GM12878 (cell line): ENCODE measurements at regions not wholly inside any gene's neighbourhood (a gene's known extent, or its start where the extent isn't known, plus 50 kb on each side); places are given as distances from the start of the nearest gene placed in this dataset.

Experiments
- ATAC-seq: fragments of 200-7000 bp; cut with Tn5 transposase; 3 replicates; pipeline ENCODE4 v1.9.1; 2020; ENCODE audit warnings: mild to moderate bottlenecking, moderate library complexity
- BruUV-seq: library from RNA; stranded (reverse); fragments of 400-500 nt; replicated peaks from 2 replicates; lab custom pipeline; 2021; lab: Mats Ljungman, UMichigan
- CTCF ChIA-PET: fragments of 300-600 bp; sonication (Branson Sonifier 250); formaldehyde crosslinking; extraction: SDS; loops from one replicate; lab custom pipeline; 2021; ENCODE audit warnings: inconsistent platforms; lab: Yijun Ruan, JAX
- POLR2A ChIA-PET: fragments of 350-600 bp; formaldehyde crosslinking; extraction: SDS; loops from one replicate; lab custom pipeline; 2021; ENCODE audit warnings: inconsistent platforms; lab: Charles Lee
- RAD21 ChIA-PET: fragments of 300-600 bp; sonication (Branson Sonifier 250); formaldehyde crosslinking; loops from one replicate; lab custom pipeline; 2023; ENCODE audit warnings: antibody characterized with exemption; ENCODE audit not compliant: unreplicated experiment; lab: Charles Lee
- SMC1A ChIA-PET: fragments of 300-600 bp; sonication (Branson Sonifier 250); formaldehyde crosslinking; loops from one replicate; lab custom pipeline; 2023; ENCODE audit not compliant: unreplicated experiment, uncharacterized antibody; lab: Charles Lee
- DNase-seq: peaks from one replicate; pipeline ENCODE4 v3.0.0-alpha.2; 2011; ENCODE audit warnings: low read depth, low spot score
- FAIRE-seq: peaks from 3 replicates; lab custom pipeline; 2011; peaks lifted over from hg19 to GRCh38; lab: Jason Lieb, UNC
- H2AFZ ChIP-seq: 2 replicates; pipeline ENCODE4 v1.6.0; 2011; ENCODE audit warnings: low read depth, low read length, control low read depth; ENCODE audit not compliant: control insufficient read depth
- H3K27ac ChIP-seq: 2 replicates; pipeline ENCODE4 v1.5.1; 2011; ENCODE audit warnings: control low read depth; ENCODE audit not compliant: control insufficient read depth, insufficient read depth
- H3K27me3 ChIP-seq, 2 experiments: replicated peaks in 1 of 2; 2 replicates each; pipeline versions ENCODE4 v1.6.0 to v1.6.1; 2011; ENCODE audit warnings: low read length in 1 of 2; ENCODE audit not compliant: control insufficient read depth in 2 of 2, insufficient read depth in 2 of 2
- H3K36me3 ChIP-seq, 2 experiments: 2 replicates each; pipeline ENCODE4 v1.5.1; 2011; ENCODE audit warnings: low read length in 1 of 2; ENCODE audit not compliant: control insufficient read depth in 2 of 2, insufficient read depth in 2 of 2
- H3K4me1 ChIP-seq: 2 replicates; pipeline ENCODE4 v1.6.1; 2011; ENCODE audit warnings: mild to moderate bottlenecking, low read length, moderate library complexity, mixed read lengths; ENCODE audit not compliant: control insufficient read depth, insufficient read depth
- H3K4me2 ChIP-seq: 2 replicates; pipeline ENCODE4 v1.6.0; 2011; ENCODE audit warnings: control low read depth; ENCODE audit not compliant: control insufficient read depth, insufficient read depth
- H3K4me3 ChIP-seq: fragments of 200-600 bp; sonication (generic); 2 replicates; pipeline ENCODE4 v1.5.1; 2016
- H3K79me2 ChIP-seq: 2 replicates; pipeline ENCODE4 v1.6.0; 2011; ENCODE audit warnings: low read length; ENCODE audit not compliant: control insufficient read depth, insufficient read depth
- H3K9ac ChIP-seq: 2 replicates; pipeline ENCODE4 v1.8.0; 2011; ENCODE audit warnings: low read length, control low read depth, mixed read lengths; ENCODE audit not compliant: control insufficient read depth, insufficient read depth
- H3K9me3 ChIP-seq: replicated peaks from 3 replicates; pipeline ENCODE4 v1.5.1; 2011; ENCODE audit warnings: mild to moderate bottlenecking, low read length; ENCODE audit not compliant: control insufficient read depth, insufficient read depth
- H4K20me1 ChIP-seq: 2 replicates; pipeline ENCODE4 v1.6.0; 2011; ENCODE audit not compliant: control insufficient read depth, insufficient read depth
- BMI1 ChIP-seq: fragments of 450-650 bp; IDR thresholded peaks from 2 replicates; pipeline ENCODE4 v1.6.1; 2016; ENCODE audit warnings: mild to moderate bottlenecking, moderate library complexity, borderline replicate concordance
- CREB1 ChIP-seq: IDR thresholded peaks from 2 replicates; pipeline ENCODE4 v1.6.1; 2012; ENCODE audit warnings: low read depth, mild to moderate bottlenecking, inconsistent platforms
- E2F4 ChIP-seq: IDR thresholded peaks from 2 replicates; pipeline ENCODE4 v1.6.1; 2012; ENCODE audit warnings: low read depth, low read length, improper control_type of control experiment
- ELK1 ChIP-seq: IDR thresholded peaks from 2 replicates; pipeline ENCODE4 v1.6.1; 2012; ENCODE audit warnings: low read depth, low read length, improper control_type of control experiment
- KLF5 ChIP-seq: fragments of 450-650 bp; IDR thresholded peaks from 2 replicates; pipeline ENCODE4 v1.6.1; 2014; ENCODE audit warnings: mild to moderate bottlenecking; ENCODE audit not compliant: partially characterized antibody
- MTA2 ChIP-seq: fragments of 450-650 bp; IDR thresholded peaks from 2 replicates; pipeline ENCODE4 v1.6.1; 2016; ENCODE audit warnings: low read depth, mild to moderate bottlenecking, moderate library complexity
- NR2C1 ChIP-seq: fragments of 450-650 bp; IDR thresholded peaks from 2 replicates; pipeline ENCODE4 v1.6.1; 2017; ENCODE audit warnings: antibody characterized with exemption, mild to moderate bottlenecking, moderate library complexity
- RELA ChIP-seq: fragments of 450-650 bp; IDR thresholded peaks from 2 replicates; pipeline ENCODE4 v1.8.0; 2014; ENCODE audit warnings: borderline replicate concordance; ENCODE audit not compliant: partially characterized antibody
- WGBS: methylation state at CpG from one replicate; pipeline ENCODE4 v1.1.6; 2016; ENCODE audit warnings: low lambda C conversion rate; ENCODE audit not compliant: insufficient replicate concordance, insufficient coverage; ENCODE audit errors: missing lambda C conversion rate; 5-methylcytosine and 5-hydroxymethylcytosine counted together
- in situ Hi-C: fragments of 300-500 bp; cut with MboI; formaldehyde crosslinking; loops from 9 replicates; pipeline ENCODE4 v1.14.3; 2018; ENCODE audit warnings: mixed read lengths
- intact Hi-C: fragments of 100-400 bp; cut with micrococcal nuclease; formaldehyde crosslinking; loops from one replicate; pipeline ENCODE4 v1.14.2; 2022; ENCODE audit not compliant: unreplicated experiment

- TF ChIP-seq BMI1 (no peak), RELA (no peak), ELK1 (no peak), NR2C1 (no peak), MTA2 (no peak), KLF5 (no peak), CREB1 (no peak), E2F4 (no peak)
- Histone ChIP-seq H3K79me2 (no peaks in the 10 kb centered on the region), H3K27ac (no peak overlapping the region), H3K9ac (no peak overlapping the region), H3K36me3 (no peaks in the 10 kb centered on the region), H2AFZ (no peak overlapping the region), H3K9me3 (no peaks in the 10 kb centered on the region), H3K4me2 (no peak overlapping the region), H3K4me3 (no peak overlapping the region), H4K20me1 (no peaks in the 10 kb centered on the region), H3K4me1 (no peaks in the 10 kb centered on the region), H3K27me3 (no peaks in the 10 kb centered on the region)
- ATAC-seq, result no peak
- ChIA-PET POLR2A (no interaction called here), RAD21 (no interaction called here), SMC1A (no interaction called here), CTCF (no interaction called here)
- BruUV-seq, result no TSS peak
- no peak for DNase-seq
- intact Hi-C loops (no loop called here), in situ Hi-C loops (no loop called here)
- no peak for FAIRE-seq
- WGBS, result 22% methylated on average over 6 of the region's 6 CpGs
These were observed 303.4 kb downstream of the FAT3 start for GRCh38 chr11:92528001-92528400.
